ENCODE measurements at regions not wholly inside any gene's neighbourhood (a gene's known extent, or its start where the extent isn't known, plus 50 kb on each side); places are given as distances from the start of the nearest gene placed in this dataset.

- peaks cover 0 to 6% (median 3%) of the 10 kb centered on the region in 4 donors for H3K9me3 ChIP-seq (ENCODE audit: control insufficient read depth in 4 of 4, low read length in 3 of 4)
- TF ChIP-seq NR2F2 (IDR thresholded peaks at IDR 0.05), result no peak
- TF ChIP-seq FOXA1 (IDR thresholded peaks at IDR 0.05), result no peak
- no peak for TF ChIP-seq FOXA2 (IDR thresholded peaks at IDR 0.05)
- TF ChIP-seq SP1 (IDR thresholded peaks at IDR 0.05), result no peak
- TF ChIP-seq ZBTB33 (IDR thresholded peaks at IDR 0.05), result no peak
- no peak for TF ChIP-seq GABPA (IDR thresholded peaks at IDR 0.05 in 1 of 2, conservative IDR thresholded peaks at IDR 0.05 in 1 of 2)
- no peak for TF ChIP-seq RAD21 (IDR thresholded peaks at IDR 0.05)
- TF ChIP-seq ATF3 (IDR thresholded peaks at IDR 0.05), result no peak
- no peak for TF ChIP-seq RXRA (IDR thresholded peaks at IDR 0.05)
- no peak overlapping the region for H3K9ac ChIP-seq (ENCODE audit: low read depth in 1 of 2, low read length in 2 of 2)
- H3K36me3 ChIP-seq (ENCODE audit: control insufficient read depth in 4 of 4, insufficient read depth in 3 of 4, low read depth in 1 of 4, low read length in 3 of 4), result no peaks in the 10 kb centered on the region
- DNase-seq (ENCODE audit: low spot score), result no peak
- 91% methylated on average over 2 of the region's 2 CpGs for WGBS
- H3K4me3 ChIP-seq (ENCODE audit: low read depth in 1 of 3, low read length in 3 of 3), result no peak overlapping the region
- peaks cover 0 to 7% (median 2%) of the 10 kb centered on the region in 4 donors for H3K4me1 ChIP-seq (ENCODE audit: control insufficient read depth in 4 of 4, insufficient read depth in 4 of 4, low read length in 3 of 4)
- H3K27ac ChIP-seq (ENCODE audit: low read depth in 1 of 2, low read length in 2 of 2), result no peak overlapping the region
- no peaks in the 10 kb centered on the region for H3K27me3 ChIP-seq (ENCODE audit: control insufficient read depth in 4 of 4, insufficient read depth in 4 of 4, low read length in 3 of 4)
Measured at GRCh38 chr13:80828759-80829158, 487.8 kb upstream of the SPRY2 start.

GRCh38 chr13:80825276-80825675 lies 484.4 kb upstream of the SPRY2 start:
- H3K27me3 ChIP-seq (ENCODE audit: control insufficient read depth in 4 of 4, insufficient read depth in 4 of 4, low read length in 3 of 4), result no peaks in the 10 kb centered on the region
- H3K27ac ChIP-seq (ENCODE audit: low read depth in 1 of 2, low read length in 2 of 2), result no peak overlapping the region
- H3K4me3 ChIP-seq (ENCODE audit: low read depth in 1 of 3, low read length in 3 of 3), result no peak overlapping the region
- H3K9ac ChIP-seq (ENCODE audit: low read depth in 1 of 2, low read length in 2 of 2), result no peak overlapping the region
- H3K36me3 ChIP-seq (ENCODE audit: control insufficient read depth in 4 of 4, insufficient read depth in 3 of 4, low read depth in 1 of 4, low read length in 3 of 4), result no peaks in the 10 kb centered on the region
- no peak for DNase-seq (ENCODE audit: low spot score)
- 73% methylated on average over 1 of the region's 1 CpG for WGBS
- TF ChIP-seq TAF1 (conservative IDR thresholded peaks at IDR 0.05) (no peak), ATF3 (IDR thresholded peaks at IDR 0.05) (no peak), GABPA (IDR thresholded peaks at IDR 0.05 in 1 of 2, conservative IDR thresholded peaks at IDR 0.05 in 1 of 2) (no peak), EGR1 (IDR thresholded peaks at IDR 0.05; ENCODE audit: low read depth in 2 of 2) (no peak), FOXA2 (IDR thresholded peaks at IDR 0.05) (no peak), NR2F2 (IDR thresholded peaks at IDR 0.05) (no peak), JUND (IDR thresholded peaks at IDR 0.05) (no peak), ZBTB33 (IDR thresholded peaks at IDR 0.05) (no peak), YY1 (IDR thresholded peaks at IDR 0.05) (no peak), FOXA1 (IDR thresholded peaks at IDR 0.05) (no peak), HNF4A (conservative IDR thresholded peaks at IDR 0.05) (no peak), HNF4G (IDR thresholded peaks at IDR 0.05) (no peak), RAD21 (IDR thresholded peaks at IDR 0.05) (no peak), SP1 (IDR thresholded peaks at IDR 0.05) (no peak)
- TF ChIP-seq, protein P1, sequence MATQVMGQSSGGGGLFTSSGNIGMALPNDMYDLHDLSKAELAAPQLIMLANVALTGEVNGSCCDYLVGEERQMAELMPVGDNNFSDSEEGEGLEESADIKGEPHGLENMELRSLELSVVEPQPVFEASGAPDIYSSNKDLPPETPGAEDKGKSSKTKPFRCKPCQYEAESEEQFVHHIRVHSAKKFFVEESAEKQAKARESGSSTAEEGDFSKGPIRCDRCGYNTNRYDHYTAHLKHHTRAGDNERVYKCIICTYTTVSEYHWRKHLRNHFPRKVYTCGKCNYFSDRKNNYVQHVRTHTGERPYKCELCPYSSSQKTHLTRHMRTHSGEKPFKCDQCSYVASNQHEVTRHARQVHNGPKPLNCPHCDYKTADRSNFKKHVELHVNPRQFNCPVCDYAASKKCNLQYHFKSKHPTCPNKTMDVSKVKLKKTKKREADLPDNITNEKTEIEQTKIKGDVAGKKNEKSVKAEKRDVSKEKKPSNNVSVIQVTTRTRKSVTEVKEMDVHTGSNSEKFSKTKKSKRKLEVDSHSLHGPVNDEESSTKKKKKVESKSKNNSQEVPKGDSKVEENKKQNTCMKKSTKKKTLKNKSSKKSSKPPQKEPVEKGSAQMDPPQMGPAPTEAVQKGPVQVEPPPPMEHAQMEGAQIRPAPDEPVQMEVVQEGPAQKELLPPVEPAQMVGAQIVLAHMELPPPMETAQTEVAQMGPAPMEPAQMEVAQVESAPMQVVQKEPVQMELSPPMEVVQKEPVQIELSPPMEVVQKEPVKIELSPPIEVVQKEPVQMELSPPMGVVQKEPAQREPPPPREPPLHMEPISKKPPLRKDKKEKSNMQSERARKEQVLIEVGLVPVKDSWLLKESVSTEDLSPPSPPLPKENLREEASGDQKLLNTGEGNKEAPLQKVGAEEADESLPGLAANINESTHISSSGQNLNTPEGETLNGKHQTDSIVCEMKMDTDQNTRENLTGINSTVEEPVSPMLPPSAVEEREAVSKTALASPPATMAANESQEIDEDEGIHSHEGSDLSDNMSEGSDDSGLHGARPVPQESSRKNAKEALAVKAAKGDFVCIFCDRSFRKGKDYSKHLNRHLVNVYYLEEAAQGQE (IDR thresholded peaks at IDR 0.05), result no peak
- TF ChIP-seq, protein P2, sequence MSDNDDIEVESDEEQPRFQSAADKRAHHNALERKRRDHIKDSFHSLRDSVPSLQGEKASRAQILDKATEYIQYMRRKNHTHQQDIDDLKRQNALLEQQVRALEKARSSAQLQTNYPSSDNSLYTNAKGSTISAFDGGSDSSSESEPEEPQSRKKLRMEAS (IDR thresholded peaks at IDR 0.05), result no peak
- TF ChIP-seq, protein P3, sequence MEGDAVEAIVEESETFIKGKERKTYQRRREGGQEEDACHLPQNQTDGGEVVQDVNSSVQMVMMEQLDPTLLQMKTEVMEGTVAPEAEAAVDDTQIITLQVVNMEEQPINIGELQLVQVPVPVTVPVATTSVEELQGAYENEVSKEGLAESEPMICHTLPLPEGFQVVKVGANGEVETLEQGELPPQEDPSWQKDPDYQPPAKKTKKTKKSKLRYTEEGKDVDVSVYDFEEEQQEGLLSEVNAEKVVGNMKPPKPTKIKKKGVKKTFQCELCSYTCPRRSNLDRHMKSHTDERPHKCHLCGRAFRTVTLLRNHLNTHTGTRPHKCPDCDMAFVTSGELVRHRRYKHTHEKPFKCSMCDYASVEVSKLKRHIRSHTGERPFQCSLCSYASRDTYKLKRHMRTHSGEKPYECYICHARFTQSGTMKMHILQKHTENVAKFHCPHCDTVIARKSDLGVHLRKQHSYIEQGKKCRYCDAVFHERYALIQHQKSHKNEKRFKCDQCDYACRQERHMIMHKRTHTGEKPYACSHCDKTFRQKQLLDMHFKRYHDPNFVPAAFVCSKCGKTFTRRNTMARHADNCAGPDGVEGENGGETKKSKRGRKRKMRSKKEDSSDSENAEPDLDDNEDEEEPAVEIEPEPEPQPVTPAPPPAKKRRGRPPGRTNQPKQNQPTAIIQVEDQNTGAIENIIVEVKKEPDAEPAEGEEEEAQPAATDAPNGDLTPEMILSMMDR (IDR thresholded peaks at IDR 0.05; ENCODE audit: low read depth, low read length, missing input control), result no peak
- H3K9me3 ChIP-seq (ENCODE audit: control insufficient read depth in 4 of 4, low read length in 3 of 4), result peaks cover 0 to 6% (median 2%) of the 10 kb centered on the region in 4 donors
- peaks cover 0 to 7% (median 2%) of the 10 kb centered on the region in 4 donors for H3K4me1 ChIP-seq (ENCODE audit: control insufficient read depth in 4 of 4, insufficient read depth in 4 of 4, low read length in 3 of 4)
